ENCODE measurements at regions not wholly inside any gene's neighbourhood (a gene's known extent, or its start where the extent isn't known, plus 50 kb on each side); places are given as distances from the start of the nearest gene placed in this dataset.

DNA sequence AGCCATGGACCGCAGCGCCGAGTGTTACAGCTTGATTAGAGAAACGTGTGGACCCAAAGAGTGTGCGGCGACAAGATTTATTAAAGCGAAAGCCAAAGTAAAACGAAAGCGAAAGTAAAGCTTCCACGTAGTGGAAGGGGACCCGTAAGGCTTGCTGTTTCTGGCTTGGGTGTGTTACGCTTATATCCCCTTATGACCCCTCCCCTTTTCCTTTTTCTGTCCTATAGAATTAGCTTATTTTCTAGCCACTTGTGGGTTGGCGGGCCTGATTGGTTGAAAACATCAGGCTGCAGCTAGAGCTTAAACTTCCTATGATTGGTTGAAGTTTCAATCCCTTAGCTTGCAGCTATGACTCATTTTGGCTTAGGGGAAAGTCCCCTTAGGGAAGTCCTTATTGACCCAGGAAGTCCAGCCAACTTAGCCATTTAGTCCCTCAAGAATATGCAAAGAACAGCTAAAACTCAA, 969.7 kb downstream of the DCDC2C start (continued):
- TF ChIP-seq, protein P1, sequence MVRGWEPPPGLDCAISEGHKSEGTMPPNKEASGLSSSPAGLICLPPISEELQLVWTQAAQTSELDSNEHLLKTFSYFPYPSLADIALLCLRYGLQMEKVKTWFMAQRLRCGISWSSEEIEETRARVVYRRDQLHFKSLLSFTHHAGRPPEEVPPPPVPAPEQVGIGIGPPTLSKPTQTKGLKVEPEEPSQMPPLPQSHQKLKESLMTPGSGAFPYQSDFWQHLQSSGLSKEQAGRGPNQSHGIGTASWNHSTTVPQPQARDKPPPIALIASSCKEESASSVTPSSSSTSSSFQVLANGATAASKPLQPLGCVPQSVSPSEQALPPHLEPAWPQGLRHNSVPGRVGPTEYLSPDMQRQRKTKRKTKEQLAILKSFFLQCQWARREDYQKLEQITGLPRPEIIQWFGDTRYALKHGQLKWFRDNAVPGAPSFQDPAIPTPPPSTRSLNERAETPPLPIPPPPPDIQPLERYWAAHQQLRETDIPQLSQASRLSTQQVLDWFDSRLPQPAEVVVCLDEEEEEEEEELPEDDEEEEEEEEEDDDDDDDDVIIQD (CRISPR knock-in tag; IDR thresholded peaks at IDR 0.05; ENCODE audit: low read depth), result peak; percentile 63; the same call in 1 of the 2 replicates
- TF ChIP-seq TP53 (CRISPR knock-in tag; conservative IDR thresholded peaks at IDR 0.05), result no peak
- TF ChIP-seq MAFK (conservative IDR thresholded peaks at IDR 0.05 in 1 of 2, IDR thresholded peaks at IDR 0.05 in 1 of 2; ENCODE audit: low read length in 2 of 2), result peak; percentile 19 to 45; a peak in 2 of 4 replicates
- TF ChIP-seq RARG (CRISPR knock-in tag; IDR thresholded peaks at IDR 0.05; ENCODE audit: low read depth), result no peak
- TF ChIP-seq SIX1 (CRISPR knock-in tag; IDR thresholded peaks at IDR 0.05; ENCODE audit: borderline replicate concordance), result no peak
- no peak for TF ChIP-seq ZNF275 (CRISPR knock-in tag; IDR thresholded peaks at IDR 0.05; ENCODE audit: borderline replicate concordance)
- TF ChIP-seq POGZ (CRISPR knock-in tag; IDR thresholded peaks at IDR 0.05), result peak; percentile 84
- no peak for TF ChIP-seq HDAC1 (CRISPR knock-in tag; IDR thresholded peaks at IDR 0.05)

DNA sequence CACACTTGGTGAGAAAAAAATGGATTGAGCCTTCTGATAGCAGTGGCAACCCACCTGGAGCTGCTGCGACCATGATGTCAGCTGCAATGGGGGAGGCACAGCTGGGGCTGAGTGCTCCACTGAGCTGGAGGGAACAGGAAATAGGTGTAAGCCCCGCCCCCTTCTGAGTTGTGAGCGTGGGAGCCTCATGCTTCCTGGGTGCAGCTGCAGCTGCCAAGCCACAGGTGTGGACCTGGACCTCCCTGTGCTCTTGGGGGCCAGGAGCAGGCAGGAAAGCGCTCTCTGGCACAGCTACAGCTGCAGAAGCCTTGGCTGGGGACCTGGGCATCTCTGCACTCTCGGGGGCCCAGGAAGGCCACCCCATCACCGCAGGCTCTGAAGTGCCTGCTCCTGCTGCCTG, 970.6 kb downstream of the DCDC2C start:
- no peak overlapping the region for H3K27ac ChIP-seq (ENCODE audit: extremely low read length, insufficient read depth, low read length)
- 32% methylated on average over 3 of the region's 6 CpGs for WGBS (ENCODE audit: low lambda C conversion rate)
- in situ Hi-C loops (cut with HindIII; ENCODE audit: extremely low pct_ligation_motif_present, low pct_unique_long_range_greater_than_20kb), result no loop called here
- H4K20me1 ChIP-seq (ENCODE audit: insufficient read depth, low read length), result no peaks in the 10 kb centered on the region
- no peak overlapping the region for H3K4me2 ChIP-seq (ENCODE audit: low read depth, low read length)
- H3K27me3 ChIP-seq (ENCODE audit: control insufficient read depth in 1 of 2, insufficient read depth in 2 of 2, low read length in 2 of 2), result no peaks in the 10 kb centered on the region
- ChIA-PET CTCF (ENCODE audit: low intra/inter-chr PET ratio, low total read pairs) (no interaction called here), POLR2A (no interaction called here)
- H3K79me2 ChIP-seq (ENCODE audit: insufficient read depth, low read length), result no peaks in the 10 kb centered on the region
- H2AFZ ChIP-seq (ENCODE audit: low read length), result no peak overlapping the region
- H3K4me3 ChIP-seq (replicated peaks in 1 of 3; ENCODE audit: insufficient read depth in 1 of 3, low read depth in 2 of 3, low read length in 3 of 3), result no peak overlapping the region
- H3K4me1 ChIP-seq (ENCODE audit: insufficient read depth, low read length), result no peaks in the 10 kb centered on the region
- no peaks in the 10 kb centered on the region for H3K36me3 ChIP-seq (replicated peaks in 1 of 2; ENCODE audit: control insufficient read depth in 1 of 2, insufficient read depth in 2 of 2, low read length in 2 of 2)
- no peak overlapping the region for H3K9ac ChIP-seq (ENCODE audit: insufficient read depth, low read depth, low read length)
- no peak for FAIRE-seq
- peak; percentile 44 for ATAC-seq
- no TSS peak for BruUV-seq (replicated peaks)
- intact Hi-C loops (cut with micrococcal nuclease; ENCODE audit: unreplicated experiment), result no loop called here
- H3K9me3 ChIP-seq (ENCODE audit: low read length), result peaks cover 40% of the 10 kb centered on the region; the same call in 1 of the 2 replicates
- DNase-seq (ENCODE audit: low spot score), result no peak
- TF ChIP-seq GTF2F1 (IDR thresholded peaks at IDR 0.05; ENCODE audit: low read length) (no peak), ZNF646 (CRISPR knock-in tag; IDR thresholded peaks at IDR 0.05) (no peak), JUND (CRISPR knock-in tag; IDR thresholded peaks at IDR 0.05) (no peak), ZEB1 (IDR thresholded peaks at IDR 0.05; ENCODE audit: insufficient replicate concordance, low read depth) (no peak), GABPB1 (CRISPR knock-in tag; IDR thresholded peaks at IDR 0.05) (peak; percentile 79), GABPA (IDR thresholded peaks at IDR 0.05; ENCODE audit: low read depth, low read length) (peak; percentile 27; the same call in 1 of the 2 replicates), GABPA (CRISPR knock-in tag; IDR thresholded peaks at IDR 0.05; ENCODE audit: low read depth) (peak; percentile 76), RXRB (CRISPR knock-in tag; IDR thresholded peaks at IDR 0.05; ENCODE audit: borderline replicate concordance) (no peak)
